ENCODE measurements at regions not wholly inside any gene's neighbourhood (a gene's known extent, or its start where the extent isn't known, plus 50 kb on each side); places are given as distances from the start of the nearest gene placed in this dataset.

- TF ChIP-seq, protein P1, sequence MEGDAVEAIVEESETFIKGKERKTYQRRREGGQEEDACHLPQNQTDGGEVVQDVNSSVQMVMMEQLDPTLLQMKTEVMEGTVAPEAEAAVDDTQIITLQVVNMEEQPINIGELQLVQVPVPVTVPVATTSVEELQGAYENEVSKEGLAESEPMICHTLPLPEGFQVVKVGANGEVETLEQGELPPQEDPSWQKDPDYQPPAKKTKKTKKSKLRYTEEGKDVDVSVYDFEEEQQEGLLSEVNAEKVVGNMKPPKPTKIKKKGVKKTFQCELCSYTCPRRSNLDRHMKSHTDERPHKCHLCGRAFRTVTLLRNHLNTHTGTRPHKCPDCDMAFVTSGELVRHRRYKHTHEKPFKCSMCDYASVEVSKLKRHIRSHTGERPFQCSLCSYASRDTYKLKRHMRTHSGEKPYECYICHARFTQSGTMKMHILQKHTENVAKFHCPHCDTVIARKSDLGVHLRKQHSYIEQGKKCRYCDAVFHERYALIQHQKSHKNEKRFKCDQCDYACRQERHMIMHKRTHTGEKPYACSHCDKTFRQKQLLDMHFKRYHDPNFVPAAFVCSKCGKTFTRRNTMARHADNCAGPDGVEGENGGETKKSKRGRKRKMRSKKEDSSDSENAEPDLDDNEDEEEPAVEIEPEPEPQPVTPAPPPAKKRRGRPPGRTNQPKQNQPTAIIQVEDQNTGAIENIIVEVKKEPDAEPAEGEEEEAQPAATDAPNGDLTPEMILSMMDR (IDR thresholded peaks at IDR 0.05 in 2 of 3, conservative IDR thresholded peaks at IDR 0.05 in 1 of 3; ENCODE audit: control insufficient read depth in 2 of 3, extremely low read depth in 1 of 3, insufficient read depth in 1 of 3, low read depth in 3 of 3, low read length in 3 of 3) = no peak
- no peak for TF ChIP-seq POLR2A (IDR thresholded peaks at IDR 0.05; ENCODE audit: low read depth, low read length)
Observed at GRCh38 chr12:98406378-98406777, 109.0 kb upstream of the TMPO start.
